GM12892 (cell line): ENCODE measurements at regions not wholly inside any gene's neighbourhood (a gene's known extent, or its start where the extent isn't known, plus 50 kb on each side); places are given as distances from the start of the nearest gene placed in this dataset.

Experiments used
- DNase-seq: peaks from one replicate; pipeline ENCODE4 v3.0.0; 2011; ENCODE audit not compliant: insufficient read length
- FAIRE-seq: peaks from 2 replicates; lab custom pipeline; 2011; peaks lifted over from hg19 to GRCh38; lab: Jason Lieb, UNC
- POLR2A ChIP-seq: IDR thresholded peaks from 2 replicates; pipeline ENCODE4 v1.6.1; 2011; ENCODE audit warnings: low read depth, low read length, control low read depth
- POLR2AphosphoS5 ChIP-seq: IDR thresholded peaks from 2 replicates; pipeline ENCODE4 v1.6.1; 2011; ENCODE audit warnings: low read depth, low read length, control low read depth
- TAF1 ChIP-seq: IDR thresholded peaks from 2 replicates; pipeline ENCODE4 v1.6.1; 2011; ENCODE audit warnings: low read depth, mild to moderate bottlenecking, control low read depth, low read length, borderline replicate concordance

GRCh38 chr1:99173282-99173681, 91.0 kb upstream of the PLPPR4 start:
- DNase-seq (no peak), FAIRE-seq (no peak)
- no peak for TF ChIP-seq TAF1
- no peak for TF ChIP-seq POLR2AphosphoS5
- no peak for TF ChIP-seq POLR2A

GRCh38 chr1:99173900-99174299, 90.4 kb upstream of the PLPPR4 start:
- DNase-seq (no peak), FAIRE-seq (no peak)

GRCh38 chr1:99176753-99177152, 87.5 kb upstream of the PLPPR4 start:
- DNase-seq, result no peak
- FAIRE-seq, result no peak

More at GRCh38 chr1:99173900-99174299, 90.4 kb upstream of the PLPPR4 start:
- TF ChIP-seq TAF1 (no peak), POLR2AphosphoS5 (no peak), POLR2A (no peak)

GRCh38 chr1:99177465-99177864, 86.8 kb upstream of the PLPPR4 start:
- FAIRE-seq (no peak), DNase-seq (no peak)
- no peak for TF ChIP-seq TAF1

More at GRCh38 chr1:99176753-99177152, 87.5 kb upstream of the PLPPR4 start:
- no peak for TF ChIP-seq POLR2AphosphoS5
- TF ChIP-seq TAF1, result no peak
- TF ChIP-seq POLR2A, result no peak

GRCh38 chr1:99180343-99180808, 83.9 kb upstream of the PLPPR4 start:
- TF ChIP-seq TAF1 (no peak), POLR2A (no peak), POLR2AphosphoS5 (no peak)
- FAIRE-seq (peak; percentile 58), DNase-seq (no peak)

GRCh38 chr1:99180915-99181314, 83.4 kb upstream of the PLPPR4 start:
- DNase-seq (no peak), FAIRE-seq (no peak)
- TF ChIP-seq POLR2AphosphoS5, result no peak
- no peak for TF ChIP-seq TAF1
- no peak for TF ChIP-seq POLR2A

- FAIRE-seq, result no peak
- DNase-seq, result no peak
- TF ChIP-seq POLR2A (no peak), TAF1 (no peak), POLR2AphosphoS5 (no peak)
Measured at GRCh38 chr1:99181892-99182291, 82.4 kb upstream of the PLPPR4 start.

GRCh38 chr1:99185196-99185595, 79.1 kb upstream of the PLPPR4 start:
- DNase-seq (no peak), FAIRE-seq (no peak)
- TF ChIP-seq POLR2A (no peak), POLR2AphosphoS5 (no peak), TAF1 (no peak)

GRCh38 chr1:99193431-99193830, 70.9 kb upstream of the PLPPR4 start:
- FAIRE-seq (no peak), DNase-seq (no peak)
- no peak for TF ChIP-seq TAF1
- TF ChIP-seq POLR2AphosphoS5, result no peak
- TF ChIP-seq POLR2A, result no peak

GRCh38 chr1:99198393-99198792, 65.9 kb upstream of the PLPPR4 start:
- FAIRE-seq (no peak), DNase-seq (no peak)
- TF ChIP-seq POLR2AphosphoS5 (no peak), POLR2A (no peak), TAF1 (no peak)

GRCh38 chr1:99207216-99207615, 57.1 kb upstream of the PLPPR4 start:
- TF ChIP-seq TAF1 (no peak), POLR2A (no peak), POLR2AphosphoS5 (no peak)
- FAIRE-seq, result no peak
- DNase-seq, result no peak
